ENCODE measurements at regions not wholly inside any gene's neighbourhood (a gene's known extent, or its start where the extent isn't known, plus 50 kb on each side); places are given as distances from the start of the nearest gene placed in this dataset.
"Not testable (repeated sequence)": the region's sequence is repeated elsewhere in the genome, so short reads cannot be mapped to it uniquely, and the experiment has no call there.

- no peak for DNase-seq (ENCODE audit: extremely low read depth in 1 of 2, low read depth in 1 of 2)
Measured at GRCh38 chr5:57067597-57067924, 106.3 kb upstream of the GPBP1 start.

DNA sequence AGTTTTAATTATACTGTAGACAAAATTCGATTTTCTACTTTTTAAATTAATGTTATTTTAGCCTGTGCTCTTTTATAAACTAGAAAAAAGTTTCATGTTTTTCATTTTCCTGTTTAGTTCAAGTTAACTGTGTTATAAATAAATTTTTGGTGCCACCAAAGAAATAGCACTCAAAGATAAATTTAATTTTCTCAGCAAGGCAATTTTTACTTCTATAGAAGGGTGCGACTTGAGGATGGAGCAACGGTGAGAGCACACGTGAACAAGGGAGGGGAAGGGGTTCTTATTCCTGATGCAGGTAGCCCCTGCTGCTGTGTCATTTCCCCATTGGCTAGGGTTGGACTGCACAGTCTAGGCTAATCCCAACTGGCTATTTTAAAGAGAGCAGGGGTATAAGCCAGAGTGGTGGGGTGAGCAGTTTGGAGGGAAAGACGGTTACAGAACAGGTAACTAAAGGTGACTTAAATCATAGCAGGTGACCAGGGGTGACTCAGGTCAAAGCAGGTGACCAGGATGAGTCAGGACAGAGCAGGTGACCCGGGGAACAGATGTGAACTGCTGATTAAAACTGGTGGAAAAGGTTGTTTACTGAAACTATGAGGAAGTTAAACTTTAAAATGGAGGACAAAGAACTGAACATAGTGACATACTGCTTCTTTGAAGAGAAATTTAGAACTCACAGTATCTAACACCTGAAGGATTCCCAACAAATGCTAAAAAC lies 104.6 kb upstream of the GPBP1 start:
- no peak for DNase-seq (ENCODE audit: extremely low read depth in 1 of 2, low read depth in 1 of 2)

- DNase-seq (ENCODE audit: extremely low read depth in 1 of 2, low read depth in 1 of 2) = no peak
Measured at GRCh38 chr5:57072218-57072892, 101.5 kb upstream of the GPBP1 start.

DNA sequence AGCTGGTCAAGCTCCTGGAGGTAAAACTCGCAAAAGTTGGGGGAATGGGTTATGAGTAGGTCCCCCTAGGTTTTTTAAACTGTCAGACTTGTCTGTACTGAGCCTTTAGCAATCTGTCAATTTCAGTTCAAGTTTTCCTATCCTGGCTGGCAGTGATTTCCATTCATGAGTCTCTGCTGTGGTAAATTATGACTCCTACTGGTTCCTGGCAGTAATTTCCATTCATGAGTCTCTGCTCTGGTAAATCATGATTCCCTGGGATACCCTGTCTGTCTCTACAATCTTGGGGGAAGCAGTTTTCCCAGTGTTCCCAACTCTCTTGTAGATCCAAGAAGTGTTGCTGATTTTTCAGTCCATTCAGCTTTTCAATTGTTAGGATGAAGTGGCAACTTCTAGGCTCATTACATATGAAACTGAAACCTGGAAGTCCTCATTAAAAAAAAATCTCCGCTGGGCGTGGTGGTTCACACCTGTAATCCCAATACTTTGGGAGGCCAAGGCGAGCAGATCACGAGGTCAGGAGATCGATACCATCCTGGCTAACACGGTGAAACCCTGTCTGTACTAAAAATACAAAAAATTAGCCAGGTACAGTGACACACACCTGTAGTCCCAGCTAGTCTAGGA lies 91.3 kb upstream of the GPBP1 start:
- no peak for DNase-seq (ENCODE audit: extremely low read depth in 1 of 2, low read depth in 1 of 2)

GRCh38 chr5:57085306-57086081 lies 88.4 kb upstream of the GPBP1 start:
- DNase-seq (ENCODE audit: extremely low read depth in 1 of 2, low read depth in 1 of 2) = no peak

DNA sequence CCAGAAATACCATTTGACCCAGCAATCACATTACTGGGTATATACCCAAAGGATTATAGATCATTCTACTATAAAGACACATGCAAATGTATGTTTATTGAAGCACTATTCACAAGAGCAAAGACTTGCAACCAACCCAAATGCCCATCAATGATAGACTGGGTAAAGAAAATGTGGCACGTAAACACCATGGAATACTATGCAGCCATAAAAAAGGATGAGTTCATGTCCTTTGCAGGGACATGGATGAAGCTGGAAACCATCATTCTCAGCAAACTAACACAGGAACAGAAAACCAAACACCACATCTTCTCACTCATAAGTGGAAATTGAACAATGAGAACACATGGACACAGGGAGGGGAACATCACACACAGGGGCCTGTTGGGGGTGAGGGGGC lies 85.9 kb upstream of the GPBP1 start:
- DNase-seq (ENCODE audit: extremely low read depth in 1 of 2, low read depth in 1 of 2) = not testable (repeated sequence)

DNA sequence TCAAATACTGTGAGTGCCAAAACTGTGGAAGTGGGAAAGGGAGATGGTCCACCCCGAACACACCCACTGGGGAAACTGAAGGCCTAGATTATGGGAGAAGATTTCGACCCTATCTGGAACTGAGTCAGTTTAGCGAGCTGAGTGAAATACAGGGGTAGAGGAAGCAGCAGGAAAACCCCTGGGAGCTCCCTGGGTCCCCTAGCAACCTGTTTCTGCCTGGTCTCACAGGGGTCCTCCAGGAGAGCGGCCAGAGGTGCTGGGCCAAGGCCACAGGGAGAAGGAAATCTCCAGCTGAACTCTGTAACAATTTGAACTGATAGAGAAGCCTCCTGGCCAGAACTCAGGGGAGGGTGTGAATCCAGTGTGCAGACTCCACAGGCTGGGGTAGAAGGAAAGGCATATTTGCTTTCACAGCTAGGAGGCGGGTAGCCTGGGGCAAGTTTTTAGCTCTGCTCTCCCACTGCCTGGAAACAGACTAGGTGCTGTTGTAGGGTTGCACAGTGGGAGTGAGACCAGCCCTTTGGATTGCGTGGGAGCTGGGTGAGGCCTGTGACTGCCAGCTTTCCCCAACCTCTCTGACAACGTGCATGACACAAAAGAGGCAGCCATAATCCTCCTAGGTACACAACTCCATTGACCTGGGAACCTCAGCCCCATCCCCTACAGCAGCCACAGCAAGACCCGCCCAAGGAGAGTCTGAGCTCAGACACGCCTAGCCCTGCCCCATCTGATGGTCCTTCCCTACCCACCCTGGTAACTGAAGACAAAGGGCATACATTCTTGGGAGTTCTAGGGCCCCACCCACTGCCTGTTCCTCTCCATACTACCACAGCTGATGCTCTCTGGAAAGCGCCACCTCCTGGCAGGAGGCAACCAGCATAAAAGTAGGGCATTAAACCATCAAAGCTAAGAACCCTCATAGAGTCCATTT lies 78.8 kb upstream of the GPBP1 start:
- DNase-seq (ENCODE audit: extremely low read depth in 1 of 2, low read depth in 1 of 2) = no peak

GRCh38 chr5:57097526-57097925 lies 76.3 kb upstream of the GPBP1 start:
- no peak for DNase-seq (ENCODE audit: extremely low read depth in 1 of 2, low read depth in 1 of 2)

- no peak for DNase-seq (ENCODE audit: extremely low read depth in 1 of 2, low read depth in 1 of 2)
Measured at GRCh38 chr5:57102189-57102904, 71.5 kb upstream of the GPBP1 start.

GRCh38 chr5:57102905-57103255 lies 71.0 kb upstream of the GPBP1 start:
- DNase-seq (ENCODE audit: extremely low read depth in 1 of 2, low read depth in 1 of 2) = no peak

GRCh38 chr5:57103317-57103907 lies 70.4 kb upstream of the GPBP1 start:
- DNase-seq (ENCODE audit: extremely low read depth in 1 of 2, low read depth in 1 of 2) = no peak

GRCh38 chr5:57106661-57107060 lies 67.2 kb upstream of the GPBP1 start:
- DNase-seq (ENCODE audit: extremely low read depth in 1 of 2, low read depth in 1 of 2) = no peak

DNA sequence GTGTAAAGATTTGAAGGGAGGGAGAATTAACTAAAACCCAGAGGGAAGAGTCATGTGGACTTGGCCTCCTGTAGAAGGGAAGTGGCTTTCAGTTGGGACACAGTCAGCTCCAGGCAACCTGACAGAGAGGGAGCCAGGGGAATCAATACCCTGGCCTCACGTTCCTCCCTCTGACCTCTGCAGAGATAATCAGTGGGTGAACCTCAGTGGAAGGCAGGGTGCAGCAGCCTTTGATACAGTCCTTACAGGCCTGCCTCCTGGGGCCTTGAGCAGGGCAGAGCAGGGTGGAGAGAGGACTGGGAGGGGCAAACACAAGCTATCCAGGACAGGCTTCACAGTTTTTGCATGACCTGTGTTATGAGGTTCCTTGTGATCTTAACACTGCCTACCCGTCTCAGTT lies 61.9 kb upstream of the GPBP1 start:
- no peak for DNase-seq (ENCODE audit: extremely low read depth in 1 of 2, low read depth in 1 of 2)

GRCh38 chr5:57113481-57113880 lies 60.4 kb upstream of the GPBP1 start:
- DNase-seq (ENCODE audit: extremely low read depth in 1 of 2, low read depth in 1 of 2) = no peak

- DNase-seq (ENCODE audit: extremely low read depth in 1 of 2, low read depth in 1 of 2) = peak; percentile 15 to 53
Measured at GRCh38 chr5:57117596-57117995, 56.3 kb upstream of the GPBP1 start.

- no peak for DNase-seq (ENCODE audit: extremely low read depth in 1 of 2, low read depth in 1 of 2)
Measured at GRCh38 chr5:57119031-57119430, 54.8 kb upstream of the GPBP1 start.

DNA sequence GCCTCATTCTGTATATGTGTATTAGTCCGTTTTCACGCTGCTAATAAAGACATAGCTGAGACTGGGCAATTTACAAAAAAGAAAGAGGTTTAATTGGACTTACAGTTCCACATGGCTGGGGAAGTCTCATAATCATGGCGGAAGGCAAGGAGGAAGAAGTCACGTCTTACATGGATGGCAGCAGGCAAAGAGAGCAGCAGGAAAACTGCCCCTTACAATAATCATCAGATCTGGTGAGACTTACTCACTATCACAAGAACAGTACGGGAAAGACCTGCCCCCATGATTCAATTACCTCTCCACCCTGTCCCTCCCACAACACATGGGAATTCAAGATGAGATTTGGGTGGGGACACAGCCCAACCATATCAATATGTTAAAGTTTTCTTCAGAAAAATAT lies 49.8 kb upstream of the GPBP1 start:
- DNase-seq (ENCODE audit: extremely low read depth in 1 of 2, low read depth in 1 of 2) = no peak
